SU-DHL-6 (cell line): ENCODE measurements at regions not wholly inside any gene's neighbourhood (a gene's known extent, or its start where the extent isn't known, plus 50 kb on each side); places are given as distances from the start of the nearest gene placed in this dataset.
"Not testable (repeated sequence)": the region's sequence is repeated elsewhere in the genome, so short reads cannot be mapped to it uniquely, and the experiment has no call there.

Source experiments
- CTCF ChIP-seq: fragments of 200-600 bp; sonication (generic); IDR thresholded peaks from one replicate; pipeline ENCODE4 v1.5.1; 2017; ENCODE audit warnings: antibody characterized with exemption, mild to moderate bottlenecking, low read length, moderate library complexity; ENCODE audit not compliant: insufficient read depth, poor library complexity, severe bottlenecking
- EZH2phosphoT487 ChIP-seq: fragments of 200-600 bp; sonication (generic), shearing (Covaris generic); conservative IDR thresholded peaks from 2 replicates; pipeline ENCODE4 v1.6.1; 2018; ENCODE audit warnings: mild to moderate bottlenecking, antibody characterized with exemption, low read length, moderate library complexity, mixed read lengths

DNA sequence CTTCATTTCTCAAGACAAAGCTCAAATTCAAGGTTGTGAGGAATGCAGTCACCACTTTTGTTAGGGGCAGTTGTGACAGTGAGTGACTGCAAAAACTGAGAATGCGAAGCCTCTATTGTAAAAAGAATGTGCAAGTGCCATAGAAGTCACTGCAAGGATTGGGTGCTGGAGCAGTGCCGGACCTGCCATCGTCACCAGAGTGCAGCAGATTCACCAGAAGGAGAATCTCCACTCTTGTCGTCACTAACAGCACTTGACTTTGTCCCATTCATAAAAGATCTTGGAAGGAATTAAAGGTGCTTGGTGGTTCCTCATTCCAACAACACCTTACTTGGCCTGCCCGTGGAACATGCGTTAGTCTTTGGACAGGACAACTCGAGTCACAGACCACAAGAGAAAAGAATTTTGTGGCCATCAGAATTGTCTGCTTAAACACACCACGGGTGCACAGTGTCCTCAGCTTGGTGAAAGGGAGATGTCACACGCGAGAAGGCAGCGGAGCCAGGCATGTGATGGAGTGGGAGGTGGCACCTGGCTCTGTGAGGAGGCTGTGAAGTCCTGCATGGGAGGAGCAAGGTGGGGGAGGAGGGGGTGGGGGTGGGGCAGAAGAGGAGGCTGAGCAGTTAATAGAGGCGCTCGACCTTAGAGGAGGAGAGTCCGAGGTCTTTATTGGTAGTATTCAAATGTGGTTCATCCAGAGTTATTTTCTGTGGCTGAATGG lies 100.9 kb upstream of the SPDYE9 start:
- not testable (repeated sequence) for TF ChIP-seq CTCF, EZH2phosphoT487
